ENCODE measurements at regions not wholly inside any gene's neighbourhood (a gene's known extent, or its start where the extent isn't known, plus 50 kb on each side); places are given as distances from the start of the nearest gene placed in this dataset.

- 92% methylated on average over 4 of the region's 4 CpGs for WGBS
- Histone ChIP-seq H3K27ac (no peak overlapping the region), H3K4me3 (no peak overlapping the region), H3K27me3 (no peaks in the 10 kb centered on the region), H3K36me3 (no peaks in the 10 kb centered on the region), H3K4me1 (peaks cover 24% of the 10 kb centered on the region), H3K9me3 (no peaks in the 10 kb centered on the region)
- TF ChIP-seq POLR2A (IDR thresholded peaks at IDR 0.05), result no peak
- no peak for TF ChIP-seq POLR2AphosphoS5 (IDR thresholded peaks at IDR 0.05)
- TF ChIP-seq EP300 (IDR thresholded peaks at IDR 0.05), result no peak
- no peak for TF ChIP-seq CTCF (IDR thresholded peaks at IDR 0.05)
- no peak for DNase-seq (ENCODE audit: low spot score in 2 of 2)
These were observed 307.1 kb downstream of the ALDH8A1 start for GRCh38 chr6:134642819-134643218.

GRCh38 chr6:134642279-134642678 is 307.6 kb downstream of the ALDH8A1 start:
- Histone ChIP-seq H3K36me3 (no peaks in the 10 kb centered on the region), H3K4me3 (no peak overlapping the region), H3K27me3 (no peaks in the 10 kb centered on the region), H3K9me3 (no peaks in the 10 kb centered on the region), H3K4me1 (peaks cover 24% of the 10 kb centered on the region), H3K27ac (no peak overlapping the region)
- WGBS, result 46% methylated on average over 2 of the region's 2 CpGs
- no peak for TF ChIP-seq POLR2A (IDR thresholded peaks at IDR 0.05)
- TF ChIP-seq EP300 (IDR thresholded peaks at IDR 0.05), result no peak
- no peak for TF ChIP-seq POLR2AphosphoS5 (IDR thresholded peaks at IDR 0.05)
- TF ChIP-seq CTCF (IDR thresholded peaks at IDR 0.05), result no peak
- no peak for DNase-seq (ENCODE audit: low spot score in 2 of 2)

- no peaks in the 10 kb centered on the region for H3K9me3 ChIP-seq
- H3K27ac ChIP-seq, result peak overlapping the region; percentile 9
- DNase-seq (ENCODE audit: low spot score in 2 of 2), result peak; percentile 84 to 87
- no peaks in the 10 kb centered on the region for H3K36me3 ChIP-seq
- TF ChIP-seq POLR2A (IDR thresholded peaks at IDR 0.05) (no peak), POLR2AphosphoS5 (IDR thresholded peaks at IDR 0.05) (peak in 2 of 3 donors; percentile 31 to 56), EP300 (IDR thresholded peaks at IDR 0.05) (no peak), CTCF (IDR thresholded peaks at IDR 0.05) (peak; percentile 90 to 97)
- no peak overlapping the region for H3K4me3 ChIP-seq
- H3K4me1 ChIP-seq, result peaks cover 24% of the 10 kb centered on the region
- H3K27me3 ChIP-seq, result no peaks in the 10 kb centered on the region
- 18% methylated on average over 1 of the region's 1 CpG for WGBS
These were observed 308.9 kb downstream of the ALDH8A1 start for GRCh38 chr6:134640975-134641429.

- no peak overlapping the region for H3K27ac ChIP-seq
- no peaks in the 10 kb centered on the region for H3K27me3 ChIP-seq
- no peaks in the 10 kb centered on the region for H3K36me3 ChIP-seq
- H3K4me3 ChIP-seq, result no peak overlapping the region
- 72% methylated on average over 4 of the region's 4 CpGs for WGBS
- TF ChIP-seq CTCF (IDR thresholded peaks at IDR 0.05), result no peak
- no peak for TF ChIP-seq POLR2A (IDR thresholded peaks at IDR 0.05)
- no peak for TF ChIP-seq POLR2AphosphoS5 (IDR thresholded peaks at IDR 0.05)
- no peak for TF ChIP-seq EP300 (IDR thresholded peaks at IDR 0.05)
- peaks cover 24% of the 10 kb centered on the region for H3K4me1 ChIP-seq
- no peak for DNase-seq (ENCODE audit: low spot score in 2 of 2)
- no peaks in the 10 kb centered on the region for H3K9me3 ChIP-seq
These were observed 309.7 kb downstream of the ALDH8A1 start for GRCh38 chr6:134640229-134640628.

- Histone ChIP-seq H3K36me3 (no peaks in the 10 kb centered on the region), H3K27me3 (no peaks in the 10 kb centered on the region), H3K4me3 (no peak overlapping the region), H3K9me3 (no peaks in the 10 kb centered on the region), H3K27ac (no peak overlapping the region), H3K4me1 (peaks cover 22% of the 10 kb centered on the region)
- TF ChIP-seq EP300 (IDR thresholded peaks at IDR 0.05) (no peak), POLR2A (IDR thresholded peaks at IDR 0.05) (no peak), CTCF (IDR thresholded peaks at IDR 0.05) (no peak), POLR2AphosphoS5 (IDR thresholded peaks at IDR 0.05) (no peak)
- WGBS, result 96% methylated on average over 1 of the region's 1 CpG
- no peak for DNase-seq (ENCODE audit: low spot score in 2 of 2)
These were observed 312.0 kb downstream of the ALDH8A1 start for GRCh38 chr6:134637847-134638437.

All from suprapubic skin (tissue), 4 donors.